Endothelial cell of umbilical vein (primary cell): ENCODE measurements at regions not wholly inside any gene's neighbourhood (a gene's known extent, or its start where the extent isn't known, plus 50 kb on each side); places are given as distances from the start of the nearest gene placed in this dataset.
"Not testable (repeated sequence)": the region's sequence is repeated elsewhere in the genome, so short reads cannot be mapped to it uniquely, and the experiment has no call there.

Experiments
- EZH2 ChIP-seq: IDR thresholded peaks from 2 replicates; pipeline ENCODE4 v1.6.1; 2012; ENCODE audit warnings: borderline replicate concordance, low read depth, mild to moderate bottlenecking, moderate library complexity, low read length, inconsistent platforms; ENCODE audit not compliant: severe bottlenecking
- GATA2 ChIP-seq: IDR thresholded peaks from 2 replicates; pipeline ENCODE4 v1.7.0; 2011; ENCODE audit warnings: low read depth, mild to moderate bottlenecking, moderate library complexity, mixed read lengths, low read length; ENCODE audit not compliant: insufficient read length, insufficient read depth
- MAX ChIP-seq: IDR thresholded peaks from 2 replicates; pipeline ENCODE4 v1.6.1; 2011; ENCODE audit not compliant: insufficient read depth, insufficient read length
- POLR2A ChIP-seq: IDR thresholded peaks from 2 replicates; pipeline ENCODE4 v1.6.1; 2012; ENCODE audit warnings: low read depth, mild to moderate bottlenecking, control low read depth, low read length
- POLR2AphosphoS5 ChIP-seq: IDR thresholded peaks from 2 replicates; pipeline ENCODE4 v1.6.1; 2012; ENCODE audit warnings: low read depth, mild to moderate bottlenecking, control low read depth, low read length, moderate library complexity; ENCODE audit not compliant: insufficient read depth
- TF ChIP-seq, protein P1 (sequence below), 2 donors: IDR thresholded peaks; 1 replicate in 1 of 2; 2 replicates in 1 of 2; pipeline ENCODE4 v1.5.1; 2011; ENCODE audit warnings: low read length in 2 of 2, mild to moderate bottlenecking in 2 of 2, moderate library complexity in 2 of 2, control low read depth in 1 of 2, inconsistent platforms in 1 of 2, low read depth in 1 of 2; ENCODE audit not compliant: insufficient read depth in 1 of 2; ENCODE audit errors: extremely low read depth in 1 of 2

DNA sequence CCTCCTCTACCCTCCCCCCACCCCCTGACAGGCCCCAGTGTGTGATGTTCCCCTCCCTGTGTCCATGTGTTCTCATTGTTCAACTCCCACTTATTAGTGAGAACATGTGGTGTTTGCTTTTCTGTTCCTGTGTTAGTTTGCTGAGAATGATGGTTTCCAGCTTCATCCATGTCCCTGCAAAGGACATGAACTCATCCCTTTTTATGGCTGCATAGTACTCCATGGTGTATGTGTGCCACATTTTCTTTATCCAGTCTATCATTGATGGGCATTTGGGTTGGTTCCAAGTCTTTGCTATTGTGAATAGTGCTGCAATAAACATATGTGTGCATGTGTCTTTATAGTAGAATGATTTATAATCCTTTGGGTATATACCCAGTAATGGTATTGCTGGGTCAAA is 73.3 kb upstream of the FRMPD3 start:
- TF ChIP-seq, protein P1, sequence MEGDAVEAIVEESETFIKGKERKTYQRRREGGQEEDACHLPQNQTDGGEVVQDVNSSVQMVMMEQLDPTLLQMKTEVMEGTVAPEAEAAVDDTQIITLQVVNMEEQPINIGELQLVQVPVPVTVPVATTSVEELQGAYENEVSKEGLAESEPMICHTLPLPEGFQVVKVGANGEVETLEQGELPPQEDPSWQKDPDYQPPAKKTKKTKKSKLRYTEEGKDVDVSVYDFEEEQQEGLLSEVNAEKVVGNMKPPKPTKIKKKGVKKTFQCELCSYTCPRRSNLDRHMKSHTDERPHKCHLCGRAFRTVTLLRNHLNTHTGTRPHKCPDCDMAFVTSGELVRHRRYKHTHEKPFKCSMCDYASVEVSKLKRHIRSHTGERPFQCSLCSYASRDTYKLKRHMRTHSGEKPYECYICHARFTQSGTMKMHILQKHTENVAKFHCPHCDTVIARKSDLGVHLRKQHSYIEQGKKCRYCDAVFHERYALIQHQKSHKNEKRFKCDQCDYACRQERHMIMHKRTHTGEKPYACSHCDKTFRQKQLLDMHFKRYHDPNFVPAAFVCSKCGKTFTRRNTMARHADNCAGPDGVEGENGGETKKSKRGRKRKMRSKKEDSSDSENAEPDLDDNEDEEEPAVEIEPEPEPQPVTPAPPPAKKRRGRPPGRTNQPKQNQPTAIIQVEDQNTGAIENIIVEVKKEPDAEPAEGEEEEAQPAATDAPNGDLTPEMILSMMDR (IDR thresholded peaks at IDR 0.05; ENCODE audit: extremely low read depth in 1 of 2, insufficient read depth in 1 of 2, low read depth in 1 of 2, low read length in 2 of 2): not testable (repeated sequence)
- TF ChIP-seq POLR2A, EZH2, GATA2, POLR2AphosphoS5, MAX: not testable (repeated sequence)
